ENCODE measurements at regions not wholly inside any gene's neighbourhood (a gene's known extent, or its start where the extent isn't known, plus 50 kb on each side); places are given as distances from the start of the nearest gene placed in this dataset.
"Not testable (repeated sequence)": the region's sequence is repeated elsewhere in the genome, so short reads cannot be mapped to it uniquely, and the experiment has no call there.

DNA sequence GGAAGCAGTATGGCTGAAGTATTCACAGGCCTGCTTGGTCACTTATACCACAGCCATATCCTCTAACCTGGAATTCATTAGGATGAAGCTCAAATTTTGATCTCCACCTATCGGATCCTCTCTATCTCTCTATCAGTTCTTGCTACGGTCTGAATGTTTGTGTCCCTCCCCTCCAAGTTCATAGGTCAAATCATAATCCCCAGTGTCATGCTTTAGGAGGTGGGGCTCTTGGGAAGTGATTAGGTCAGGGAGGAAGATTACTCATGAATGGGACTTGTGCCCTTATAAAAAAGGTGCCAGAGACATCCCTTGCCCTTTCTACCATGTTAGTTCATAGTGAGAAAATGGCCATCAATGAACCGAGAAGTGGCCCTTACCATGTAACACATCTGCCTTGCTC is 190.8 kb upstream of the MYLIP start:
- Histone ChIP-seq H3K36me3 (ENCODE audit: control insufficient read depth in 1 of 2, insufficient read depth in 2 of 2, low read length in 2 of 2) (no peaks in the 10 kb centered on the region), H3K4me1 (ENCODE audit: control insufficient read depth in 1 of 2, insufficient read depth in 2 of 2, low read length in 2 of 2) (no peaks in the 10 kb centered on the region), H3K4me3 (ENCODE audit: low read depth in 1 of 2, low read length in 2 of 2) (no peak overlapping the region), H3K27me3 (ENCODE audit: low read depth, low read length) (no peaks in the 10 kb centered on the region), H3K9me3 (ENCODE audit: control insufficient read depth in 1 of 2, low read length in 2 of 2) (no peaks in the 10 kb centered on the region), H3K27ac (ENCODE audit: low read length) (no peak overlapping the region)

DNA sequence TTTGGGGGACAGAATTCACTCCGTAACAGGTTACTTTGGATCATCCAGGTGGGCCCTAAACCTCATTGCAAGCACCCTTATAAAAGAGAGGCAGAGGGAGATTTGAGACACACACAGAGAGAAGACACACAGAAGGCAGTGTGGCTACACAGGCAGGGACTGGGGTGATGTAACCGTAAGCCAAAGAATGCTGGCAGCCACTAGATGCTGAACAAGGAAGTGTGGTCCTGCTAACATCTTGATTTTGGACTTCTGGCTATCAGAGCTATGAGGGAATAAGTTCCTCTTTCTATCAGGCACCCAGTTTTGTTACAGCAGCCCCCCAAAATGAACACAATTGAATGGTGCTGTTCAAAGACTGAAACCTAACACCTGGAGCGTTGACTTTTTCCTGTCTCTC is 191.3 kb upstream of the MYLIP start:
- H3K36me3 ChIP-seq (ENCODE audit: control insufficient read depth in 1 of 2, insufficient read depth in 2 of 2, low read length in 2 of 2) = no peaks in the 10 kb centered on the region
- H3K27me3 ChIP-seq (ENCODE audit: low read depth, low read length) = no peaks in the 10 kb centered on the region
- no peak overlapping the region for H3K27ac ChIP-seq (ENCODE audit: low read length)
- no peaks in the 10 kb centered on the region for H3K4me1 ChIP-seq (ENCODE audit: control insufficient read depth in 1 of 2, insufficient read depth in 2 of 2, low read length in 2 of 2)
- no peaks in the 10 kb centered on the region for H3K9me3 ChIP-seq (ENCODE audit: control insufficient read depth in 1 of 2, low read length in 2 of 2)
- H3K4me3 ChIP-seq (ENCODE audit: low read depth in 1 of 2, low read length in 2 of 2) = no peak overlapping the region

DNA sequence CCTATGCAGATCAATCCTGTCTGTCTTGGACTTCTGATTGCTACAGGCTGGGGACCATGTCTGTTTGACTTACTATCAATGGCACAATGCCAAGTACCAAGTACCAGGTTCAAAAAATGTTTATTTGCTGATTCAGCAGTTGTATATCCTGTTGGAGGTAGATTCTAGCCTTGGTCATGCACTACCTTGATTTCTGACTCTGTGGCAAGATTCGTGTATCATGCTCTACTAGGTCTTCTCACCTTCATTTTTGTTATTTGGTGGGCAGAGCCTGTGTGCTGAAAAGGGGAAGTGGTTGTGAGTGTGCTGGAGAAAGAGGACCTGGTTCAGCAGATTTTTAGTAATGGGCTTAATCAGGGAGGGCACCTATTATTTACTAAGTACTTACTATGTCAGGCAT is 192.4 kb upstream of the MYLIP start:
- no peaks in the 10 kb centered on the region for H3K4me1 ChIP-seq (ENCODE audit: control insufficient read depth in 1 of 2, insufficient read depth in 2 of 2, low read length in 2 of 2)
- H3K27me3 ChIP-seq (ENCODE audit: low read depth, low read length) = no peaks in the 10 kb centered on the region
- no peak overlapping the region for H3K4me3 ChIP-seq (ENCODE audit: low read depth in 1 of 2, low read length in 2 of 2)

DNA sequence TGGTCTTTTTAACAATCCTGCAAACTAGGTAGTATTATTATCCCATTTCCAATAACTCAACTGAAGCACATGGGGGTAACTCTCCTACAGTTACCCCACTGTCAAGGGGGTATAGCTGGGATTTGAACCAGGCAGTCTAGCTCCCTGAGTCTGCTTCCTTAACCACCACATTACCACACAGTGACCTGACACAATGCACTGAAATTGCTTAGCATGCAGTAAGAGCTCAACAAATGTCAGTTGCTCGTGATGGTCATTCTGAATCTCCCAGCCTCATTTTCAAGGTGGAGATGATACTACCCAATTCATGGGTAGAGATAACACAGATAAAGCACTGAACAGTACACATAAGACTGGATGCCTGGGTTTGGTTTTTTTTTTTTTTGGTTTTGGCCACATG is 193.2 kb upstream of the MYLIP start:
- no peak overlapping the region for H3K4me3 ChIP-seq (ENCODE audit: low read depth in 1 of 2, low read length in 2 of 2)
- no peaks in the 10 kb centered on the region for H3K36me3 ChIP-seq (ENCODE audit: control insufficient read depth in 1 of 2, insufficient read depth in 2 of 2, low read length in 2 of 2)
- H3K9me3 ChIP-seq (ENCODE audit: control insufficient read depth in 1 of 2, low read length in 2 of 2) = no peaks in the 10 kb centered on the region
- H3K27ac ChIP-seq (ENCODE audit: low read length) = no peak overlapping the region
- no peaks in the 10 kb centered on the region for H3K27me3 ChIP-seq (ENCODE audit: low read depth, low read length)
- H3K4me1 ChIP-seq (ENCODE audit: control insufficient read depth in 1 of 2, insufficient read depth in 2 of 2, low read length in 2 of 2) = no peaks in the 10 kb centered on the region

More for the DNA sequence above, 192.4 kb upstream of the MYLIP start:
- Histone ChIP-seq H3K27ac (ENCODE audit: low read length) (no peak overlapping the region), H3K36me3 (ENCODE audit: control insufficient read depth in 1 of 2, insufficient read depth in 2 of 2, low read length in 2 of 2) (no peaks in the 10 kb centered on the region), H3K9me3 (ENCODE audit: control insufficient read depth in 1 of 2, low read length in 2 of 2) (no peaks in the 10 kb centered on the region)

DNA sequence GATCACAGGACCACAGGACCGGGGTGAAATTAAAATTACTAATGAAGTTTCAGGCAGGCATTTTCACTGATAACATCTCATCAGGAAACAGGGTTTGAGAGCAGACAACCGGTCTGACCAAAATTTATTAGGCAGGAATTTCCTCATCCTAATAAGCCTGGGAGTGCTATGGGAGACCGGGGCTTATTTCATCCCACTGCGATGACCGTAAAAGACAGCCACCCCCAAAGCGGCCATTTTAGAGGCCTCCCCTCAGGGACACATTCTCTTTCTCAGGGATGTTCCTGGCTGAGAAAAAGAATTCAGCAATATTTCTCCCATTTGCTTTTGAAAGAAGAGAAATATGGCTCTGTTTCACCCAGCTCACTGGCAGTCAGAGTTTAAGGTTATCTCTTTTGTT is 197.2 kb upstream of the MYLIP start:
- not testable (repeated sequence) for H3K27ac ChIP-seq (ENCODE audit: low read length); H3K9me3 ChIP-seq (ENCODE audit: control insufficient read depth in 1 of 2, low read length in 2 of 2); H3K4me1 ChIP-seq (ENCODE audit: control insufficient read depth in 1 of 2, insufficient read depth in 2 of 2, low read length in 2 of 2); H3K27me3 ChIP-seq (ENCODE audit: low read depth, low read length); H3K4me3 ChIP-seq (ENCODE audit: low read depth in 1 of 2, low read length in 2 of 2); H3K36me3 ChIP-seq (ENCODE audit: control insufficient read depth in 1 of 2, insufficient read depth in 2 of 2, low read length in 2 of 2)

DNA sequence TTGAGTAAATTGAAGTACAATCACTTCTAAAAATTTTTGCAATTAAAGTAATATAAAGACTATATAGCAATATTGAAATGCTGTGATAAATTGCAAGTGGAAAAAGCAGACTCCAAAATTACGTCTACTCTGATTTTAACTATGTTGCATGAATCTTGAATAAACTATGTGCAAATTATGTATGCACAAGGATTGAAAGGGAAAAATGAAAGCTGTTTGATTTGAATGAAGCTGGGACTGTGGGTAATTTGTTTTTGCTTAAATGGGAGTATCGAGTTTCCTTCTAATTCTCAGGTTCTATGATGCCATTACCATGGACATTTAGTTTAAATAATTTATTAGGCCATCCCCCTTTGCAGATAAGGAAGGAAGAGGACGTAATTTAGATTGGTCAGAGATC is 198.7 kb upstream of the MYLIP start:
- Histone ChIP-seq H3K27ac (ENCODE audit: low read length) (no peak overlapping the region), H3K36me3 (ENCODE audit: control insufficient read depth in 1 of 2, insufficient read depth in 2 of 2, low read length in 2 of 2) (no peaks in the 10 kb centered on the region), H3K4me1 (ENCODE audit: control insufficient read depth in 1 of 2, insufficient read depth in 2 of 2, low read length in 2 of 2) (no peaks in the 10 kb centered on the region), H3K9me3 (ENCODE audit: control insufficient read depth in 1 of 2, low read length in 2 of 2) (no peaks in the 10 kb centered on the region), H3K27me3 (ENCODE audit: low read depth, low read length) (no peaks in the 10 kb centered on the region), H3K4me3 (ENCODE audit: low read depth in 1 of 2, low read length in 2 of 2) (no peak overlapping the region)

DNA sequence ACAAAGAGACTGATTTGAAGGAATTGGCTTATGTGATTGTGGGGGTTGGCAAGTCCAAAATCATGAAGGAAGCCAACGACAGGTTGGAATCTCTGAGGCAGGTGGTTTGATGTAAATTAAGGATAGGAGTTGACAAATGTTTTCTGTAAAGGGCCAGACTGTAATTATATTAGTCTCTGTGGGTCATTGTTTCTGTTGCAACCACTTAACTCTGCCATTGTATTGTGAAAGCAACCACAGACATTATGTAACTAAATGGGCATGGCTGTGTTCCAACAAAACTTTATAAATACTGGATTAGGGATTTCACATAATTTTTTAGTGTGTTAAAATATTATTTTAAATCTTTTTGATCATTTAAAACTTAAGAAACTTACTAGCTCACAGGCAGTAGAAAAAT is 199.2 kb upstream of the MYLIP start:
- no peak overlapping the region for H3K4me3 ChIP-seq (ENCODE audit: low read depth in 1 of 2, low read length in 2 of 2)
- no peaks in the 10 kb centered on the region for H3K36me3 ChIP-seq (ENCODE audit: control insufficient read depth in 1 of 2, insufficient read depth in 2 of 2, low read length in 2 of 2)
- H3K27me3 ChIP-seq (ENCODE audit: low read depth, low read length) = no peaks in the 10 kb centered on the region
- H3K4me1 ChIP-seq (ENCODE audit: control insufficient read depth in 1 of 2, insufficient read depth in 2 of 2, low read length in 2 of 2) = no peaks in the 10 kb centered on the region
- H3K27ac ChIP-seq (ENCODE audit: low read length) = no peak overlapping the region
- no peaks in the 10 kb centered on the region for H3K9me3 ChIP-seq (ENCODE audit: control insufficient read depth in 1 of 2, low read length in 2 of 2)

DNA sequence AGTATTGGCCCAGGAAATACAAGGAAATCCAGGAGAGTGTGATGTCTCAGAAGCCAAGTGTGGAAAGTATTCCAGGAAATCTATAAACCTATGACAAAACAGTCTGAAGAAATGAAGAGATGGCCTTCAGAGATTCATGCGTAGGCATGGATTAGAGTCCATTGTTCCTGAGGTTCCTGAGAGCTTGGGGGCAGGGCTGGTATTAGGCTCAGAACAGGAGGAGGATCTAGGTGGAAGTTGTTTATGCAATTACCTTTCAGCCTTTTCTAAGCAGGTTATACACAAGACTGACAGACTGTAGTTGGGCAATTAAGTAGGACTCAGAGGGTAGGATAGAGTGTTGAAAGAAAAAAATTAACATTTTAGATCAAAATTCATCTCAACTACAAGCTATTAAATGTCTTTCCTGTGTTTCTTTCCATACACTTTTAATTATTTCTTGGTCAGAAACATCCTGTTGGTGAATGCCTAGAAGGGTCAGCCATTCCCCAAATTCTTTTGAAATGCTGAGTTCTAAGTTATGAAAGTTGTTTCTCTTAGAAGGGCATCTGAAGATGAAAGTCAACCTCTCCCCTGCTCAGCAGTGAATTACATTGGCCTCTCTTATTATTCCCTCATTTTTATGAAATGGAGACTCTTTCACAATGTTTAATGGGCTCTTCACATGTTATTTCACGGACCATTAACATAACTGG is 201.2 kb upstream of the MYLIP start:
- Histone ChIP-seq H3K4me3 (ENCODE audit: low read depth in 1 of 2, low read length in 2 of 2) (no peak overlapping the region), H3K27me3 (ENCODE audit: low read depth, low read length) (no peaks in the 10 kb centered on the region), H3K27ac (ENCODE audit: low read length) (no peak overlapping the region), H3K36me3 (ENCODE audit: control insufficient read depth in 1 of 2, insufficient read depth in 2 of 2, low read length in 2 of 2) (no peaks in the 10 kb centered on the region), H3K9me3 (ENCODE audit: control insufficient read depth in 1 of 2, low read length in 2 of 2) (no peaks in the 10 kb centered on the region), H3K4me1 (ENCODE audit: control insufficient read depth in 1 of 2, insufficient read depth in 2 of 2, low read length in 2 of 2) (no peaks in the 10 kb centered on the region)

DNA sequence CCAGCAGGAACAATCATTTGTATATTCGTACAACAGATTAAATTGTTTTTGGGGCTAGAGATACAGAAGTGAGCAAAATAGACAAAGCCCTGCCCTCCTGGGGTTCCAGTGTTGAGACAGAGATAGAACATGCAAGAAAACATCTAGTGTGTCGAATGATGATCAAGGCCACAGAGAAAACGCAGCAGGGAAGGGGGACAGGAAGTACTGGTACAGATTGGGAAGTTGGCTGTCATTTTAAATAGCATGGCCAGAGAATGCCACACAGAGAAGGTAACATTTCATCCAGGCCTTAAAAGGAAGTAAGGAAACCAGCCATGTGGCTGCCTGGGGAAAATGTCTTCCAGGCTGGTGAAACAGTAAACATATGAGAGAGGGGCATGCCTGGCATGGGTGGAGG is 202.6 kb upstream of the MYLIP start:
- Histone ChIP-seq H3K27ac (ENCODE audit: low read length) (no peak overlapping the region), H3K27me3 (ENCODE audit: low read depth, low read length) (no peaks in the 10 kb centered on the region), H3K4me3 (ENCODE audit: low read depth in 1 of 2, low read length in 2 of 2) (no peak overlapping the region), H3K4me1 (ENCODE audit: control insufficient read depth in 1 of 2, insufficient read depth in 2 of 2, low read length in 2 of 2) (peaks cover 0 to 4% of the 10 kb centered on the region in 2 donors), H3K9me3 (ENCODE audit: control insufficient read depth in 1 of 2, low read length in 2 of 2) (no peaks in the 10 kb centered on the region), H3K36me3 (ENCODE audit: control insufficient read depth in 1 of 2, insufficient read depth in 2 of 2, low read length in 2 of 2) (no peaks in the 10 kb centered on the region)

DNA sequence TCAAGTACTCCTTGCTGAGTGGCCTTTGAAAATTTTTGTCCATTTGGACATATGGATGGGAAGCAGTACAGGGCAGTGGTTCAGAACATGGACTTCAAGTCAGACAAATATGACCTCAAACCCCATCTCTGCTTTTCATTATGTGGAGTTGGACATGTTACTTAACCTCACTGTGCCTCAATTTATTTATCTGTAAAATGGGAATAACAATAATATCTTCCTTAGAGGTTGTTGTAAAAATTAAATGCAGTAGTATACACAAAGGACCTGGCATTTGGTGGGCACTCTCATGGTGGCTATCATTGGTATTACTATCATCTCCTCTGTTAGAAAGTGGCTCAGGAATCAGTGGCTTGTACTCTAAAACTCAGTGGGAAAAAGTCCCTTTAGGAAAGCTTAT is 204.0 kb upstream of the MYLIP start:
- H3K27ac ChIP-seq (ENCODE audit: low read length) = no peak overlapping the region
- no peaks in the 10 kb centered on the region for H3K27me3 ChIP-seq (ENCODE audit: low read depth, low read length)
- H3K4me1 ChIP-seq (ENCODE audit: control insufficient read depth in 1 of 2, insufficient read depth in 2 of 2, low read length in 2 of 2) = peaks cover 0 to 4% of the 10 kb centered on the region in 2 donors
- no peaks in the 10 kb centered on the region for H3K36me3 ChIP-seq (ENCODE audit: control insufficient read depth in 1 of 2, insufficient read depth in 2 of 2, low read length in 2 of 2)
- no peak overlapping the region for H3K4me3 ChIP-seq (ENCODE audit: low read depth in 1 of 2, low read length in 2 of 2)
- H3K9me3 ChIP-seq (ENCODE audit: control insufficient read depth in 1 of 2, low read length in 2 of 2) = no peaks in the 10 kb centered on the region

DNA sequence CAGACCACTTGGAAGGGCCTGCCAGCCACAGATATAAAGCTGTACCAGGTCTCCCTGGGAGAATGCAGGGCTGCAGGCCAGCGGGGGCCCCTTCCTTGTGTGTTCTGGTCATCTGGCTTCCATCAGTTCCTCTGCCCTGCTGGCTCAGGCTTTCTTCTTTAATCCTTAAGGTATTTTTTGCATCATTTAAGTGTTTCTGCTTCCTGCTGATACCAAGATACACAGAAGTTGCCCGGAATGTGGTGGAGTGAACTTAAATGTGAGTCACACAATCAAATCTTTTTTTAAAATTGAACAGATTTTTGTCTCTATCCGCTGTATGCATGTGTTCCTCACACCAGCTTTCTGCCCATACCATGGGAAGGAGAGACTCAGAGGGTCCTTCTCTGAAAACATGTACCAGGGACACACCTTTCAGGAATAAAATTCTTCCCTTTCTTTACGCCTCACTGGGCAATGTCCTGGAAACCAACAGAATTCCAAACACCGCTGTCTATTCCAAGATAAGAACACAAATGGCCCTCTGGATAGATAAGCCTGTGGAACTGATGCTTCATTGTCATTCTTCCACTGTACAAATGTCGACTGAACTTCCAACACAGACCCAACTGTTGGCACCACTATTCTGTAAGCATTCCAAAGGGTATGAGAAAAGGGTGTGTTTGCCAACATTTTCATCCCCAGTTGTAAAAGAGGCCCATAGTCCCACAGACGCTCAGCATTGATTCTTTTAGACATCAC is 206.2 kb upstream of the MYLIP start:
- peaks cover 0 to 4% of the 10 kb centered on the region in 2 donors for H3K4me1 ChIP-seq (ENCODE audit: control insufficient read depth in 1 of 2, insufficient read depth in 2 of 2, low read length in 2 of 2)
- no peak overlapping the region for H3K27ac ChIP-seq (ENCODE audit: low read length)
- H3K27me3 ChIP-seq (ENCODE audit: low read depth, low read length) = no peaks in the 10 kb centered on the region
- no peaks in the 10 kb centered on the region for H3K36me3 ChIP-seq (ENCODE audit: control insufficient read depth in 1 of 2, insufficient read depth in 2 of 2, low read length in 2 of 2)
- no peak overlapping the region for H3K4me3 ChIP-seq (ENCODE audit: low read depth in 1 of 2, low read length in 2 of 2)
- no peaks in the 10 kb centered on the region for H3K9me3 ChIP-seq (ENCODE audit: control insufficient read depth in 1 of 2, low read length in 2 of 2)

DNA sequence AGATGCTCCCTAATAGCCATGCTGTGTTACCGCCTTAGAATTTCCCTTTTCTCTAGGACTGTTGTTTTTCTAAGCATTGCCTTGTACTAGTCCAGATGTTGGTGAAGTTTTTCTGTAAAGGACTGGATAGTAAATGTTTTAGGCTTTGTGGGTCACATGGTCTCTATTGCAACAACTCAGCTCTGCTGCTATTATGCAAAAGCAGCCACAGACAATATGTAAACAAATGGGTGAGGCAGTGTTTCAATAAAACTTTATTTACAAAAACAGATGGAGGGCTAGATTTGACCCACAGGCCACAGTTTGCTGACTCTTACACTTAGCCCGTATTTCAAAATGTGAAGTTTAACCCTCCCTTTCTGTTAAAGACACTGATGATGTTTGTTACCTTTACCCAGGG is 207.6 kb upstream of the MYLIP start:
- no peaks in the 10 kb centered on the region for H3K27me3 ChIP-seq (ENCODE audit: low read depth, low read length)
- no peak overlapping the region for H3K4me3 ChIP-seq (ENCODE audit: low read depth in 1 of 2, low read length in 2 of 2)
- no peak overlapping the region for H3K27ac ChIP-seq (ENCODE audit: low read length)
- H3K4me1 ChIP-seq (ENCODE audit: control insufficient read depth in 1 of 2, insufficient read depth in 2 of 2, low read length in 2 of 2) = peaks cover 0 to 4% of the 10 kb centered on the region in 2 donors
- H3K36me3 ChIP-seq (ENCODE audit: control insufficient read depth in 1 of 2, insufficient read depth in 2 of 2, low read length in 2 of 2) = no peaks in the 10 kb centered on the region
- no peaks in the 10 kb centered on the region for H3K9me3 ChIP-seq (ENCODE audit: control insufficient read depth in 1 of 2, low read length in 2 of 2)
